GM23338 (cell line): ENCODE measurements at regions not wholly inside any gene's neighbourhood (a gene's known extent, or its start where the extent isn't known, plus 50 kb on each side); places are given as distances from the start of the nearest gene placed in this dataset.

Source experiments
- ATAC-seq: fragments of 200-7000 bp; cut with Tn5 transposase; 3 replicates; pipeline ENCODE4 v1.9.1; 2020
- DNase-seq: peaks from one replicate; pipeline ENCODE4 v3.0.0-alpha.2; 2015; ENCODE audit warnings: low spot score
- H2AFZ ChIP-seq: fragments of 200-600 bp; sonication (generic); 2 replicates; pipeline ENCODE4 v1.8.0; 2016; ENCODE audit warnings: antibody characterized with exemption, mild to moderate bottlenecking, moderate library complexity
- H3F3A ChIP-seq: fragments of 200-600 bp; sonication (generic); replicated peaks from 2 replicates; pipeline ENCODE4 v1.8.0; 2017; ENCODE audit warnings: antibody characterized with exemption, mixed run types, low read depth
- H3K27ac ChIP-seq: fragments of 200-600 bp; sonication (generic); 2 replicates; pipeline ENCODE4 v1.6.1; 2016; ENCODE audit warnings: low read depth
- H3K27me3 ChIP-seq: fragments of 200-600 bp; sonication (generic); 2 replicates; pipeline ENCODE4 v1.8.0; 2016; ENCODE audit warnings: mild to moderate bottlenecking, mixed run types, moderate library complexity; ENCODE audit not compliant: insufficient read depth
- H3K36me3 ChIP-seq: fragments of 200-600 bp; sonication (generic); 2 replicates; pipeline ENCODE4 v1.8.0; 2016; ENCODE audit warnings: mild to moderate bottlenecking; ENCODE audit not compliant: insufficient read depth
- H3K4me1 ChIP-seq: fragments of 200-600 bp; sonication (generic); 2 replicates; pipeline ENCODE4 v1.8.0; 2016; ENCODE audit warnings: mild to moderate bottlenecking, moderate library complexity; ENCODE audit not compliant: insufficient read depth
- H3K4me2 ChIP-seq: fragments of 200-600 bp; sonication (generic); 2 replicates; pipeline ENCODE4 v1.7.1; 2017; ENCODE audit warnings: mixed run types
- H3K4me3 ChIP-seq: fragments of 200-600 bp; sonication (generic); 2 replicates; pipeline ENCODE4 v1.6.1; 2016; ENCODE audit warnings: mixed run types
- H3K79me2 ChIP-seq: fragments of 200-600 bp; sonication (generic); replicated peaks from 2 replicates; pipeline ENCODE4 v1.8.0; 2017; ENCODE audit warnings: mild to moderate bottlenecking; ENCODE audit not compliant: insufficient read depth
- H3K9me2 ChIP-seq: fragments of 200-600 bp; sonication (generic); 2 replicates; pipeline ENCODE4 v1.8.0; 2017; ENCODE audit not compliant: insufficient read depth
- H4K20me1 ChIP-seq: fragments of 200-600 bp; sonication (generic); replicated peaks from 2 replicates; pipeline ENCODE4 v1.8.0; 2017; ENCODE audit warnings: mild to moderate bottlenecking; ENCODE audit not compliant: insufficient read depth
- H3K27ac Mint-ChIP-seq: 2 replicates; pipeline ENCODE4 v1.8.0; 2020; ENCODE audit warnings: inconsistent platforms, mild to moderate bottlenecking, moderate library complexity, mixed read lengths
- H3K27me3 Mint-ChIP-seq: 3 replicates; pipeline ENCODE4 v1.8.0; 2022; ENCODE audit warnings: low read depth, mild to moderate bottlenecking, moderate library complexity, mixed read lengths, inconsistent platforms; ENCODE audit not compliant: insufficient read depth, poor library complexity
- H3K36me3 Mint-ChIP-seq: 3 replicates; pipeline ENCODE4 v1.8.0; 2021; ENCODE audit warnings: low read depth, mild to moderate bottlenecking, inconsistent platforms, moderate library complexity, mixed read lengths
- H3K4me1 Mint-ChIP-seq: 3 replicates; pipeline ENCODE4 v1.8.0; 2020; ENCODE audit warnings: mild to moderate bottlenecking, inconsistent platforms, mixed read lengths
- H3K4me3 Mint-ChIP-seq: 3 replicates; pipeline ENCODE4 v1.8.0; 2021; ENCODE audit warnings: moderate library complexity, mild to moderate bottlenecking, inconsistent platforms, mixed read lengths
- H3K9me3 Mint-ChIP-seq: 3 replicates; pipeline ENCODE4 v1.8.0; 2020; ENCODE audit warnings: moderate library complexity, mild to moderate bottlenecking, inconsistent platforms, mixed read lengths
- EZH2 ChIP-seq: fragments of 200-600 bp; sonication (generic); IDR thresholded peaks from one replicate; pipeline ENCODE4 v1.8.0; 2017; ENCODE audit warnings: antibody characterized with exemption, mild to moderate bottlenecking, low read depth; ENCODE audit not compliant: unreplicated experiment
- NANOG ChIP-seq: IDR thresholded peaks from 2 replicates; pipeline ENCODE4 v1.6.1; 2016; ENCODE audit warnings: antibody characterized with exemption, borderline replicate concordance
- ZNF114 ChIP-seq: fragments of 250-450 bp; sonication (Bioruptor Pico); IDR thresholded peaks from 2 replicates; pipeline ENCODE4 v1.5.0; 2020; ENCODE audit warnings: mild to moderate bottlenecking, moderate library complexity
- TF ChIP-seq, protein P1 (sequence below): fragments of 250-450 bp; sonication (Bioruptor Pico); IDR thresholded peaks from 2 replicates; pipeline ENCODE4 v1.5.0; 2020; ENCODE audit warnings: mild to moderate bottlenecking, moderate library complexity
- TF ChIP-seq, protein P2 (sequence below), 2 experiments: fragments of 200-600 bp in 1 of 2; sonication (generic) in 1 of 2; conservative IDR thresholded peaks; 2 replicates each; pipeline versions ENCODE4 v1.5.1 to v1.6.1; 2016 to 2017; ENCODE audit warnings: antibody characterized with exemption in 2 of 2, low read depth in 2 of 2, mild to moderate bottlenecking in 2 of 2, moderate library complexity in 1 of 2
- TF ChIP-seq, protein P3 (sequence below): IDR thresholded peaks from 2 replicates; pipeline ENCODE4 v1.6.1; 2016; ENCODE audit warnings: antibody characterized with exemption

DNA sequence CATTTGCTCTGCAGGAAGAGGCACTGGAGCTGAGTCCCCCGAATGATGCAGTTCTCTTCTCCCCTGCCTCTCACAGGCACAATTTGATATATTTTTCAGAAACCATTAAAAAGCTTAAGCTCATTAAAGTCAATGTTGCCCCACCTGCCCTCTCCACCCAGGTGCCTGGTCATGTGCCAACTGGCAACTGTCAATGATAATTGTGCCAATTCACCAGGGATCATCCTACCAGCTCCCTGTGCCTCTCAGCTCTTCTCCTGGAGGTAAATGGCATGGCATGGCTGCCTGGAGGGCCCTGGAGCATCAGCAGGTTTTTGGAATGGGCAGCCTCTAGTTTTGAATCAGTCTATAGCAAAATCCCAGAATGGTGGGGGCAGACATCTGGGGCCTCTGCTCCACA, 279.6 kb upstream of the ID2 start (continued):
- TF ChIP-seq, protein P1, sequence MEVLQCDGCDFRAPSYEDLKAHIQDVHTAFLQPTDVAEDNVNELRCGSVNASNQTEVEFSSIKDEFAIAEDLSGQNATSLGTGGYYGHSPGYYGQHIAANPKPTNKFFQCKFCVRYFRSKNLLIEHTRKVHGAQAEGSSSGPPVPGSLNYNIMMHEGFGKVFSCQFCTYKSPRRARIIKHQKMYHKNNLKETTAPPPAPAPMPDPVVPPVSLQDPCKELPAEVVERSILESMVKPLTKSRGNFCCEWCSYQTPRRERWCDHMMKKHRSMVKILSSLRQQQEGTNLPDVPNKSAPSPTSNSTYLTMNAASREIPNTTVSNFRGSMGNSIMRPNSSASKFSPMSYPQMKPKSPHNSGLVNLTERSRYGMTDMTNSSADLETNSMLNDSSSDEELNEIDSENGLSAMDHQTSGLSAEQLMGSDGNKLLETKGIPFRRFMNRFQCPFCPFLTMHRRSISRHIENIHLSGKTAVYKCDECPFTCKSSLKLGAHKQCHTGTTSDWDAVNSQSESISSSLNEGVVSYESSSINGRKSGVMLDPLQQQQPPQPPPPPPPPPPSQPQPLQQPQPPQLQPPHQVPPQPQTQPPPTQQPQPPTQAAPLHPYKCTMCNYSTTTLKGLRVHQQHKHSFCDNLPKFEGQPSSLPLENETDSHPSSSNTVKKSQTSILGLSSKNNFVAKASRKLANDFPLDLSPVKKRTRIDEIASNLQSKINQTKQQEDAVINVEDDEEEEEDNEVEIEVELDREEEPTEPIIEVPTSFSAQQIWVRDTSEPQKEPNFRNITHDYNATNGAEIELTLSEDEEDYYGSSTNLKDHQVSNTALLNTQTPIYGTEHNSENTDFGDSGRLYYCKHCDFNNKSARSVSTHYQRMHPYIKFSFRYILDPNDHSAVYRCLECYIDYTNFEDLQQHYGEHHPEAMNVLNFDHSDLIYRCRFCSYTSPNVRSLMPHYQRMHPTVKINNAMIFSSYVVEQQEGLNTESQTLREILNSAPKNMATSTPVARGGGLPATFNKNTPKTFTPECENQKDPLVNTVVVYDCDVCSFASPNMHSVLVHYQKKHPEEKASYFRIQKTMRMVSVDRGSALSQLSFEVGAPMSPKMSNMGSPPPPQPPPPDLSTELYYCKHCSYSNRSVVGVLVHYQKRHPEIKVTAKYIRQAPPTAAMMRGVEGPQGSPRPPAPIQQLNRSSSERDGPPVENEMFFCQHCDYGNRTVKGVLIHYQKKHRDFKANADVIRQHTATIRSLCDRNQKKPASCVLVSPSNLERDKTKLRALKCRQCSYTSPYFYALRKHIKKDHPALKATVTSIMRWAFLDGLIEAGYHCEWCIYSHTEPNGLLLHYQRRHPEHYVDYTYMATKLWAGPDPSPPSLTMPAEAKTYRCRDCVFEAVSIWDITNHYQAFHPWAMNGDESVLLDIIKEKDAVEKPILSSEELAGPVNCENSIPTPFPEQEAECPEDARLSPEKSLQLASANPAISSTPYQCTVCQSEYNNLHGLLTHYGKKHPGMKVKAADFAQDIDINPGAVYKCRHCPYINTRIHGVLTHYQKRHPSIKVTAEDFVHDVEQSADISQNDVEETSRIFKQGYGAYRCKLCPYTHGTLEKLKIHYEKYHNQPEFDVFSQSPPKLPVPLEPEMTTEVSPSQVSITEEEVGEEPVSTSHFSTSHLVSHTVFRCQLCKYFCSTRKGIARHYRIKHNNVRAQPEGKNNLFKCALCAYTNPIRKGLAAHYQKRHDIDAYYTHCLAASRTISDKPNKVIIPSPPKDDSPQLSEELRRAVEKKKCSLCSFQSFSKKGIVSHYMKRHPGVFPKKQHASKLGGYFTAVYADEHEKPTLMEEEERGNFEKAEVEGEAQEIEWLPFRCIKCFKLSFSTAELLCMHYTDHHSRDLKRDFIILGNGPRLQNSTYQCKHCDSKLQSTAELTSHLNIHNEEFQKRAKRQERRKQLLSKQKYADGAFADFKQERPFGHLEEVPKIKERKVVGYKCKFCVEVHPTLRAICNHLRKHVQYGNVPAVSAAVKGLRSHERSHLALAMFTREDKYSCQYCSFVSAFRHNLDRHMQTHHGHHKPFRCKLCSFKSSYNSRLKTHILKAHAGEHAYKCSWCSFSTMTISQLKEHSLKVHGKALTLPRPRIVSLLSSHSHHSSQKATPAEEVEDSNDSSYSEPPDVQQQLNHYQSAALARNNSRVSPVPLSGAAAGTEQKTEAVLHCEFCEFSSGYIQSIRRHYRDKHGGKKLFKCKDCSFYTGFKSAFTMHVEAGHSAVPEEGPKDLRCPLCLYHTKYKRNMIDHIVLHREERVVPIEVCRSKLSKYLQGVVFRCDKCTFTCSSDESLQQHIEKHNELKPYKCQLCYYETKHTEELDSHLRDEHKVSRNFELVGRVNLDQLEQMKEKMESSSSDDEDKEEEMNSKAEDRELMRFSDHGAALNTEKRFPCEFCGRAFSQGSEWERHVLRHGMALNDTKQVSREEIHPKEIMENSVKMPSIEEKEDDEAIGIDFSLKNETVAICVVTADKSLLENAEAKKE, result no peak
- TF ChIP-seq EZH2, result no peak
- no peak for TF ChIP-seq ZNF114 (CRISPR knock-in tag)
- TF ChIP-seq, protein P2, sequence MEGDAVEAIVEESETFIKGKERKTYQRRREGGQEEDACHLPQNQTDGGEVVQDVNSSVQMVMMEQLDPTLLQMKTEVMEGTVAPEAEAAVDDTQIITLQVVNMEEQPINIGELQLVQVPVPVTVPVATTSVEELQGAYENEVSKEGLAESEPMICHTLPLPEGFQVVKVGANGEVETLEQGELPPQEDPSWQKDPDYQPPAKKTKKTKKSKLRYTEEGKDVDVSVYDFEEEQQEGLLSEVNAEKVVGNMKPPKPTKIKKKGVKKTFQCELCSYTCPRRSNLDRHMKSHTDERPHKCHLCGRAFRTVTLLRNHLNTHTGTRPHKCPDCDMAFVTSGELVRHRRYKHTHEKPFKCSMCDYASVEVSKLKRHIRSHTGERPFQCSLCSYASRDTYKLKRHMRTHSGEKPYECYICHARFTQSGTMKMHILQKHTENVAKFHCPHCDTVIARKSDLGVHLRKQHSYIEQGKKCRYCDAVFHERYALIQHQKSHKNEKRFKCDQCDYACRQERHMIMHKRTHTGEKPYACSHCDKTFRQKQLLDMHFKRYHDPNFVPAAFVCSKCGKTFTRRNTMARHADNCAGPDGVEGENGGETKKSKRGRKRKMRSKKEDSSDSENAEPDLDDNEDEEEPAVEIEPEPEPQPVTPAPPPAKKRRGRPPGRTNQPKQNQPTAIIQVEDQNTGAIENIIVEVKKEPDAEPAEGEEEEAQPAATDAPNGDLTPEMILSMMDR (conservative IDR thresholded peaks at IDR 0.05; ENCODE audit: low read depth in 2 of 2), result no peak
- TF ChIP-seq NANOG, result no peak

DNA sequence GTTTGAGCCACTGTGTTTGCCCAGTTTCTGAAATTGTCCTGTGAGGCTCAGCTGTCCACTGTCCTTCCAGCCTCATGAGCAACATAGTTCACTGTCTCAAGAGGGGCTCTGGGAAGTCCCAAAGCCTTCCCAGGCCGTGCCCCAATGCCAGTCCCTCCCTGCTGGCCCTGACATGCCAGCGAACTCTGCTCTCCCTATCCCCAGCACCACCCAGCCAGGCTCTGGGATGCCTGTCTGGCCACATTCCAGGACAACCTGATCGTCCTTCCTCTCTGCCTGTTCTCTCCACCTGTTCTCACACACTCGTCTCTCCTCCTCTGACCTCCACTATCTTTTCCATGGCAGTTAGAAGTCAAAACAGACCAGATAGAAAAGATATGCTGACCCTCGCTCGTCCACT, 278.0 kb upstream of the ID2 start:
- no peaks in the 10 kb centered on the region for H3K4me1 ChIP-seq
- TF ChIP-seq ZNF114 (CRISPR knock-in tag) (no peak), EZH2 (no peak)
- TF ChIP-seq, protein P3, sequence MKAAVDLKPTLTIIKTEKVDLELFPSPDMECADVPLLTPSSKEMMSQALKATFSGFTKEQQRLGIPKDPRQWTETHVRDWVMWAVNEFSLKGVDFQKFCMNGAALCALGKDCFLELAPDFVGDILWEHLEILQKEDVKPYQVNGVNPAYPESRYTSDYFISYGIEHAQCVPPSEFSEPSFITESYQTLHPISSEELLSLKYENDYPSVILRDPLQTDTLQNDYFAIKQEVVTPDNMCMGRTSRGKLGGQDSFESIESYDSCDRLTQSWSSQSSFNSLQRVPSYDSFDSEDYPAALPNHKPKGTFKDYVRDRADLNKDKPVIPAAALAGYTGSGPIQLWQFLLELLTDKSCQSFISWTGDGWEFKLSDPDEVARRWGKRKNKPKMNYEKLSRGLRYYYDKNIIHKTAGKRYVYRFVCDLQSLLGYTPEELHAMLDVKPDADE, result no peak
- 0 out of 2 replicates have a peak, but pooled peaks cover 7% of the 10 kb centered on the region for H3K9me2 ChIP-seq
- Mint-ChIP-seq H3K4me3 (no peak overlapping the region), H3K36me3 (no peaks in the 10 kb centered on the region; the same call in 2 of the 3 replicates), H3K27ac (no peak overlapping the region), H3K27me3 (peaks cover 2% of the 10 kb centered on the region), H3K9me3 (peaks cover 6% of the 10 kb centered on the region), H3K4me1 (no peaks in the 10 kb centered on the region)
- DNase-seq (no peak), ATAC-seq (no peak)
- no peaks in the 10 kb centered on the region for H3F3A ChIP-seq
- H3K27ac ChIP-seq, result no peak overlapping the region
- no peak overlapping the region for H3K4me3 ChIP-seq
- no peaks in the 10 kb centered on the region for H3K36me3 ChIP-seq
- H2AFZ ChIP-seq, result no peak overlapping the region
- H4K20me1 ChIP-seq, result no peaks in the 10 kb centered on the region
- no peaks in the 10 kb centered on the region for H3K79me2 ChIP-seq
- no peaks in the 10 kb centered on the region for H3K27me3 ChIP-seq
- H3K4me2 ChIP-seq, result no peak overlapping the region
